Activated naive CD8-positive, alpha-beta T cell treated with anti-CD3 and anti-CD28 coated beads, Interleukin-2, amount 50 U/mL, for 24 hours (primary cell): ENCODE measurements at regions not wholly inside any gene's neighbourhood (a gene's known extent, or its start where the extent isn't known, plus 50 kb on each side); places are given as distances from the start of the nearest gene placed in this dataset.
"Not testable (repeated sequence)": the region's sequence is repeated elsewhere in the genome, so short reads cannot be mapped to it uniquely, and the experiment has no call there.

Experiments
- ATAC-seq: fragments of 150-1000 bp; cut with Tn5 transposase; one replicate; pipeline ENCODE4 v1.10.0; 2021
- DNase-seq: peaks from one replicate; pipeline ENCODE4 v3.0.0; 2021
- H3K27ac Mint-ChIP-seq: one replicate; pipeline ENCODE4 v1.8.0; 2021; ENCODE audit warnings: mild to moderate bottlenecking, mixed read lengths
- H3K27me3 Mint-ChIP-seq: one replicate; pipeline ENCODE4 v1.8.0; 2021; ENCODE audit warnings: mixed read lengths
- H3K36me3 Mint-ChIP-seq: one replicate; pipeline ENCODE4 v1.8.0; 2021; ENCODE audit warnings: low read depth, mixed read lengths
- H3K4me1 Mint-ChIP-seq: one replicate; pipeline ENCODE4 v1.8.0; 2021; ENCODE audit warnings: mixed read lengths
- H3K4me3 Mint-ChIP-seq: one replicate; pipeline ENCODE4 v1.8.0; 2021; ENCODE audit warnings: mild to moderate bottlenecking, moderate library complexity, mixed read lengths
- H3K9me3 Mint-ChIP-seq: one replicate; pipeline ENCODE4 v1.8.0; 2021; ENCODE audit warnings: mixed read lengths

DNA sequence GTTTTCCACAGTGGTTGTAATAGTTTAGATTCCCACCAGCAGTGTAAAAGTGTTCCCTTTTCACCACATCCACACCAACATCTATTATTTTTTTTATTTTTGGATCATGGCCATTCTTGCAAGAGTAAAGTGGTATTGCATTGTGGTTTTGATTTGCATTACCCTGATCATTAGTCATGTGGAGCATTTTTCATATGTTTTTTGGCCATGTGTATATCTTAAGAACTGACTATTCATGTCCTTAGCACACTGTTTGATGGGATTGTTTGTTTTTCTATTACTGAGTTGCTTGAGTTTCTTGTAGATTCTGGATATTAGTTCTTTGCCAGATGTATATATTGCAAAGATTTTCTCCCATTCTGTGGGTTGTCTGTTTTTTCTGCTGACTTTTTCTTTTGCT is 820.1 kb downstream of the TENT5A start:
- DNase-seq (no peak), ATAC-seq (no peak)
- no peak overlapping the region for H3K4me3 Mint-ChIP-seq
- H3K36me3 Mint-ChIP-seq = no peaks in the 10 kb centered on the region
- H3K27me3 Mint-ChIP-seq = no peaks in the 10 kb centered on the region
- peaks cover 6% of the 10 kb centered on the region for H3K9me3 Mint-ChIP-seq
- H3K27ac Mint-ChIP-seq = no peak overlapping the region
- no peaks in the 10 kb centered on the region for H3K4me1 Mint-ChIP-seq

DNA sequence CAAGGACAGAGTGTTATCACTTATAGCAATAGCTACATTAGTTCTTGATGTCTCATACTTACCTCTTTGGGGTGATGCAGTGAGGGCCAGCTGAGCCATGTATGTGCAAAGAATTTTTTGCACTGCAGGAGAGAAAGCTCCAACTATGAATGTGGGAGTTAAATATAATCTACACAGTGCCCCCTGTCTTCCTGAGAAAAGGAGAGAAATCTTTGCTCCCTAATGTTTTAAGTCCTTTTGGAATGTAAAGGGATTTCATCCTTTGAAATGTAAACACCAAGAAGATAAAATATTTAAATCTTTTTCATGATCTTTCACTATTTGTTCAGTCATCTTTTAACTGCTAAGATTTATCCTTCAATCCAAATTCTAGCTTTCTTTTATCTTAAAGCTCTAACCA is 822.1 kb downstream of the TENT5A start:
- H3K4me3 Mint-ChIP-seq = no peak overlapping the region
- DNase-seq (no peak), ATAC-seq (no peak)
- H3K27me3 Mint-ChIP-seq = no peaks in the 10 kb centered on the region
- H3K4me1 Mint-ChIP-seq = no peaks in the 10 kb centered on the region
- no peak overlapping the region for H3K27ac Mint-ChIP-seq
- no peaks in the 10 kb centered on the region for H3K36me3 Mint-ChIP-seq
- H3K9me3 Mint-ChIP-seq = peaks cover 13% of the 10 kb centered on the region

DNA sequence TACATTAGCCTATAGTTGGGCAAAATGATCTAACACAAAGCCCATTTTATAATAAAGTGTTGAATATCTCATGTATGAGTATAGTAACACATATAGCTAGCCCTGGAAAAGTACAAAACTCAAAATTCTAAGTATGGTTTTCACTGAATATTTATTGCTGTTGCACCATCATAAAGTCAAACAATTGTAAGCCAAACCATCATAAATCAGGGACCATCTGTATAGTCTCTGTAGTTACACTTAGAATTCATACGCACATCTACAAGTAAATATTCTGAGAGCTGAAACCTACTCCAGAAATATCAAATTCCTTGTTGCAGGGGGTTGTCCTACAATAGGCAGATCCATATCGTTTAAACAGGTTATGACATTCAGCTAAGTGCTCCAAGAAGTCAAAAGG is 817.3 kb downstream of the BCKDHB start:
- DNase-seq = no peak
- no peak overlapping the region for H3K4me3 Mint-ChIP-seq
- H3K27me3 Mint-ChIP-seq = no peaks in the 10 kb centered on the region
- H3K36me3 Mint-ChIP-seq = no peaks in the 10 kb centered on the region
- no peak for ATAC-seq
- no peak overlapping the region for H3K27ac Mint-ChIP-seq
- no peaks in the 10 kb centered on the region for H3K4me1 Mint-ChIP-seq
- peaks cover 7% of the 10 kb centered on the region for H3K9me3 Mint-ChIP-seq

DNA sequence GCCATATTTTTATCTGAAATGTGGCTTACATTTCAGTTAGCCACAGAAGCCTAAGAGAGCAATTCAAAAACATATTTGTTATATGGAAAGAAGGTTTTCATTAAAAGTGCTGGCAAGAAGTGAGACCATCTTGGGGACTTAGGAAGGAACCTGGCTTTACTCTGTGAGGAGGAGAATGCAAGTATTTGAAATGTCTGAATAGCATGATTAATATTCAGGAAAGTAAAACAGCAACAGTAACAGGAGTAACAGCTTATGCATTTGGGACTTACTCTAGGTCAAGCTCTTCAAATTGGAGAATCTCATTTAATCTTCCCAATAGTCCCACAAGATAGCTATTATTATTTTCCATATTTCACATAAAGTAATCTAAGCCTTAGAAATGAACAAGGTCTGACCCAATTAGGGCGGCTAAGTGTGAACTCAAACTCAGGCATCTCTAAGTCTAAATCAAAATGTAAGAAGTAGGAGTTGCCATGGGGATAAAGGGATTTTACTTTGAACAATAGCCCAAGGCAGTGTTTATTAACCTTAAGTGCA is 816.5 kb downstream of the BCKDHB start:
- H3K36me3 Mint-ChIP-seq = no peaks in the 10 kb centered on the region
- H3K27ac Mint-ChIP-seq = no peak overlapping the region
- H3K4me1 Mint-ChIP-seq = no peaks in the 10 kb centered on the region
- DNase-seq (no peak), ATAC-seq (no peak)
- no peak overlapping the region for H3K4me3 Mint-ChIP-seq
- peaks cover 7% of the 10 kb centered on the region for H3K9me3 Mint-ChIP-seq
- H3K27me3 Mint-ChIP-seq = no peaks in the 10 kb centered on the region

DNA sequence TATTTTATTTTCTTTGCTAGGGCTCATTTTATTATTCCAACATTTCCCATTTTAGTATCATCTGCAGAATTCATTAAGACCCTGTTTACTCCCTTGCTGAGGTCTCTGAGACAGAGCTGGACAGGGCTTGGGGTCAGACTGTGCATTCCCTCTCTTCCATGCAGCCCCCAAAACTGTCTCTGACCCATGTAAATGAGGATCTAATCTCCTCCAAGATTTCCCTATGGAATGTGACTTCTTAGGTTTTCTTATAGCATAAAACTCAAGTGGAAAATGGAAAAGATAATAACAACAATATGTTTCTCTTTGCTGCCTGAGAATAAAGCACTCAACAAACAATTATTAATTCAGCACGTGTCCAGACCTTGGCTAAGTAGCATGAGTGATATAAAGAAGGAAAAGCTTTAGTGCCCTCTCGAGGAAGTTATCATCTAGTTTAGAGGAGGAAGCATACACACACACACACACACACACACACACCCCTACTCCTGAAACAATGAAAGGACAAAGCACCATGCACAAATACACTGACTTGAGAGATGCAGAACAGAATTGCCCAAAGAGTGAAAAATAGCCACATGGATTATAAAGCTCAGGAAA is 815.5 kb downstream of the BCKDHB start:
- H3K9me3 Mint-ChIP-seq = peaks cover 7% of the 10 kb centered on the region
- no peak for ATAC-seq

DNA sequence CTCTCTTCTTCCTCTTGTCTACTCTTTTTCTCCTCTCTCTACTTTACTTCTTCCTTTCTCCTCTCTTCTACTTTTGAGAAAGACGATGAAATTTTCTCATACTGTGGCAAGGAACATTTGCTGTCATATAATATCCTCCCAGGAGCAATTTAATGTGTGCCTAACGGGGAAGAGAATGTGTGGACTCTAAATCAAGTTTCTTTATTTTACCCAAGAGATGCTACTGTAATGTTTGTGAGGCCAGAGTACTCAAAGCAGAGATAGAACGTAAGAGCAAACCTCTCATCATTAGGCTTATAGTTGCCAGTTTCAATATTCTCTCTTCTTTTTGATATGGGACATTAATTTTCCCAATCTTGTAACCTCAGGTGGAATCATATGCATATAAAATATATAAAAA is 801.4 kb downstream of the BCKDHB start:
- Mint-ChIP-seq H3K4me3 (no peak overlapping the region), H3K27me3 (no peaks in the 10 kb centered on the region), H3K27ac (no peak overlapping the region), H3K9me3 (no peaks in the 10 kb centered on the region), H3K4me1 (no peaks in the 10 kb centered on the region), H3K36me3 (no peaks in the 10 kb centered on the region)
- DNase-seq (no peak), ATAC-seq (no peak)

More for the DNA sequence above, 815.5 kb downstream of the BCKDHB start:
- Mint-ChIP-seq H3K4me3 (no peak overlapping the region), H3K4me1 (no peaks in the 10 kb centered on the region), H3K27me3 (no peaks in the 10 kb centered on the region), H3K36me3 (no peaks in the 10 kb centered on the region), H3K27ac (no peak overlapping the region)
- DNase-seq = no peak

DNA sequence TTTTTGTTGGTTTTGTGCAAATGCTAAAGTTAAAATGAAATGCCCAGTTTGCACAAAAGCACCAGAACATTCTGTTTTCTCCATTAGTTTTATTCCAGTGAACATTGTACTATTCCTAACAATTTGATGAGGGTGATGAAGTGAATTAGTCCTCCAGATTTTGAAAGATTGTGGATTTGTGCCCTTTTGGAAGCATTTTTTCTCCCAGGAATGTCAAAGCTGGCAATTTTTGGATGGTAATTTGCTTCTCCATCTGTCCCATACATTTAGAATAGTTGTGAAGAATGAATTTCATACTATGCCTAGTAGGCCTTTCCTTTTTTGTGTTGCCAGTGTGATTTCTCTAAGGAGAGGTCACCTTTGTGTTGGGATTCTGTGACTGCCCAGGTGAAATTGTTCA is 797.2 kb downstream of the BCKDHB start:
- no peaks in the 10 kb centered on the region for H3K27me3 Mint-ChIP-seq
- H3K4me3 Mint-ChIP-seq = no peak overlapping the region
- no peaks in the 10 kb centered on the region for H3K4me1 Mint-ChIP-seq
- ATAC-seq (no peak), DNase-seq (no peak)
- peaks cover 8% of the 10 kb centered on the region for H3K9me3 Mint-ChIP-seq
- H3K27ac Mint-ChIP-seq = no peak overlapping the region
- no peaks in the 10 kb centered on the region for H3K36me3 Mint-ChIP-seq

DNA sequence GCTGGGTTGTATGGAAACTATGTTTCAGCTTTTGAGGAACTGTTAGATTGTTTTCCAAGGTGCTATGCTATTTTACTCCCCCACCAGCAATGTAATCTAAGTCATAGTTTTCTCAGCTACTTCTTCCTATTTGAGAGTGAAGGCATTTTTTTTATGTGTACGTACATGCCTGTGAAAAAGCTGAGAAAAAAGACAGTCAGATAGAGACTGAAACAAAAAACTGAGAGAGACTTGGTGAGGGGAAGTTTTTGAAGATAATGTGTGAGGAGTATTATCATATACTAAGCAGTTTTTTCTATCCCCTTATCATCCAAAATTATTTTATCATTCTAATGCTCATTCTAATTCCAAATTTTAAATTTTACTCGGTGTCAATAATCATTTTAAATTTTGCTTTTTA is 780.0 kb downstream of the BCKDHB start:
- Mint-ChIP-seq H3K27ac (no peak overlapping the region), H3K27me3 (no peaks in the 10 kb centered on the region), H3K36me3 (no peaks in the 10 kb centered on the region), H3K4me1 (no peaks in the 10 kb centered on the region), H3K9me3 (peaks cover 5% of the 10 kb centered on the region), H3K4me3 (no peak overlapping the region)
- ATAC-seq (no peak), DNase-seq (no peak)

DNA sequence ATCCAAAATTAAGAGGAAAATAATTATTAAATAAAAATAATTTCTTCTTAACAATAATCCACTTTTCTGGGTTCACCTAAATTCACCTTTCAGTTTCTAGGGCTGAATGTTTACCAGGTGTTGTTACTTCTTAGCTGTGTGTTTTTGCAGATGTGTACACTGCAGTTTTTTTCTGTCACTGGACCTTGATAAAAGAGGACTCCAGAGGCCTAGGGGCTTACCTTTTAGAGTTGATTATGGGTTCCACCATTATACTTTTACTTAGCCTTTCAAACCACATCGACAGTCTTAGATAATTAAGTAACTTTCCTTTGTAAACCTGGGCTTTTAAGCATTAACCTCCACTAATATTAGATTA is 766.5 kb downstream of the BCKDHB start:
- Mint-ChIP-seq H3K27me3 (no peaks in the 10 kb centered on the region), H3K4me1 (no peaks in the 10 kb centered on the region), H3K9me3 (peaks cover 16% of the 10 kb centered on the region), H3K36me3 (no peaks in the 10 kb centered on the region), H3K4me3 (no peak overlapping the region), H3K27ac (no peak overlapping the region)
- ATAC-seq (no peak), DNase-seq (no peak)

DNA sequence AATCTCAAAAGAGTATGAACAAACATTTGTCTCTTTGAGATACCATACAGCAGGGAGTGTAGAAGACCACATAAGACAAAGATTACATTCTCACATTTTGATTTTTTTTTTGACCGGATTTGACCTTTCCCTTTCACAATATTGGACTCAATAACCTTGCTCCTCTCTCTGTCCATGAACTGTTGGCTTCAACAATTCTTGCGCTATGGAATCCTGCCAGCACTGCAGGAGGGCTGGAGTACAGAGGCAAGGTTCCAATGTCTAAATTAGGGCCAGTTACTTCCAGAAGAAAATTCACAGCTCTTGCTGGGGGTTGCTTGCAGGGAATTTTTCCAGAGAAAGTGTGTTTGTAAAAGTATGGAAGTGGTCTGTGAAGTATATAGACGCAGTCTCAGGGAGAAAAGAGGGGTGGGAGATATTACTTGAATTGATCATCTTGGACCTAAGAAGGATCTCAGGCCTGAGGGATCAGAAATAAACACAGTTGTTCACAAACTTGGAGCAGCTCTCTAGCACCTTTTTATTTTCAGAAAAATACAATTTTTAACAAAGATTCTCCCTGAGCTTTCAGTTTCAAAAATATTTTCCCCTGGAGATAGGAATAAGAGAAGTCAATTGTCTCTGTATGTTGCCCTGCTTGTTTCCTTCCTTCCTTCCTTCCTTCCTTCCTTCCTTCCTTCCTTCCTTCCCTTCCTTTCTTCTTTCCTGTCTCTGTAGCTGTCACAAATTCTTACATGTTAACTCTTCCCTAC is 765.9 kb downstream of the BCKDHB start:
- Mint-ChIP-seq H3K9me3 (peaks cover 20% of the 10 kb centered on the region), H3K4me3 (no peak overlapping the region), H3K27me3 (no peaks in the 10 kb centered on the region), H3K4me1 (no peaks in the 10 kb centered on the region), H3K27ac (no peak overlapping the region), H3K36me3 (no peaks in the 10 kb centered on the region)
- ATAC-seq (no peak), DNase-seq (no peak)

DNA sequence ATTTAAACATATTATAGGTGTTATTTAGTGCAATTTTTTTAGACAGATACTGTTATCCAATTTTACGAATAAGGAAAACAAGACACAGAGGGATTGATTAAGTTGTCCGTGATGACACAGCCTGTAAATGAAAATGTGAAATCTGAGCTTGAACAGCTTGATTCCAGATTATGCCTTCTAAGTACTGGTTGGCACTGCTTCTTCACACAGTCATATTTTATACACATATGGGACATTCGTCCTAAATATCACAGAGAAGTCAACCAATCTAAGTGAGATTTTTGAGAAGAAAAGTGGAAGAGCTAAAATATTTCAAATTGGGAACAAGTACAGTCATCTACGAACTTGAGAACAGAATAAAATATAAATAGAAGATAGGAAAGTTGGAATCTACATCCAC is 756.3 kb downstream of the BCKDHB start:
- H3K36me3 Mint-ChIP-seq = no peaks in the 10 kb centered on the region
- peaks cover 6% of the 10 kb centered on the region for H3K9me3 Mint-ChIP-seq
- H3K4me3 Mint-ChIP-seq = no peak overlapping the region
- ATAC-seq (no peak), DNase-seq (no peak)
- no peaks in the 10 kb centered on the region for H3K27me3 Mint-ChIP-seq
- no peak overlapping the region for H3K27ac Mint-ChIP-seq
- H3K4me1 Mint-ChIP-seq = no peaks in the 10 kb centered on the region

DNA sequence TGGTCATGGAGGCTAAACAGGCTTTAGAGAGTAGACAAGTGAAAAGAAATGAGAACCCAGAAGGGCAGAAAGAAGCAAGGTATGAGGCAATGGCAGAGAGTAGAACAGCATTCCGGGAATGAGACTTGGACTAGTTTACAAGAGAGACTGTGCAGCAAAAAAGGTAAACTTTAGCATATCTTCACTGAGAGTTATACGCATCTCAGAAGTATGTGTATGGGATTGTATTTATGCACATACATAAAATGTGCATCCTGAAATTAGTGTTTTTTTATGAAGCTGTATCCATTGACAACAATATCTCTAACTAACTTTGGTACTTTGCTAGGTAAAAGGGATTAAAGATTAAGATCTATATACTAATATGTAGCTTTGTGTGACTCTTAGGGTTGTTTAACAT is 753.6 kb downstream of the BCKDHB start:
- Mint-ChIP-seq H3K4me1 (no peaks in the 10 kb centered on the region), H3K27ac (no peak overlapping the region), H3K4me3 (no peak overlapping the region), H3K36me3 (no peaks in the 10 kb centered on the region), H3K9me3 (peaks cover 13% of the 10 kb centered on the region), H3K27me3 (no peaks in the 10 kb centered on the region)
- DNase-seq (no peak), ATAC-seq (no peak)

DNA sequence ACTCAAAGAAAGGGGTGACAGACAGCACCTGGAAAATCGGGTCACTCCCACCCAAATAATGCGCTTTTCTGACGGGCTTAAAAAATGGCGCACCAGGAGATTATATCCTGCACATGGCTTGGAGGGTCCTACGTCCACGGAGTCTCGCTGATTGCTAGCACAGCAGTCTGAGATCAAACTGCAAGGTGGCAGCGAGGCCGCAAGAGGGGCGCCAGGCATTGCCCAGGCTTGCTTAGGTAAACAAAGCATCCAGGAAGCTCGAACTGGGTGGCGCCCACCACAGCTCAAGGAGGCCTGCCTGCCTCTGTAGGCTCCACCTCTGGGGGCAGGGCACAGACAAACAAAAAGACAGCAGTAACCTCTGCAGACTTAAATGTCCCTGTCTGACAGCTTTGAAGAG is 741.5 kb downstream of the BCKDHB start:
- not testable (repeated sequence) for H3K27me3 Mint-ChIP-seq, DNase-seq, H3K4me3 Mint-ChIP-seq, H3K36me3 Mint-ChIP-seq, H3K27ac Mint-ChIP-seq, ATAC-seq, H3K4me1 Mint-ChIP-seq
- peaks cover 30% of the 10 kb centered on the region for H3K9me3 Mint-ChIP-seq

DNA sequence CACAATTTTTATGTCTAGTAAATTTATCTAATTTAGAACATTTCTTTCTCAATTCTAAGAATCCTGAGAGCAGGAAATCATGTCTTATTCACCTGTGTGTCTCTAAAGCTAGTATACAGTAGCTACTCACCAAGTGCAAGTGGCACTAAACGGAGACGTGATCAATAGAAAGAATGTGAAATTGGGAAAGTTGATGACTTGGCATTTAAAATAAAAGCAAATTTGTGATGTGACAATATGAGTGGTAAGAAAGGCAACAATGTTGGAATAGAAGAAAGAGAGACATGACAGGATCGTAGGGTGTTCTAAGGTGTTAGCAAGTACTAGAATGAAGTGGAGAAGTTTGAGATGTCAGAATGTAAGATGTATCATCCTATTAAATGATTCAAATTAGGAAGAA is 725.9 kb downstream of the BCKDHB start:
- no peaks in the 10 kb centered on the region for H3K36me3 Mint-ChIP-seq
- no peaks in the 10 kb centered on the region for H3K27me3 Mint-ChIP-seq
- DNase-seq (no peak), ATAC-seq (no peak)
- no peaks in the 10 kb centered on the region for H3K4me1 Mint-ChIP-seq
- peaks cover 4% of the 10 kb centered on the region for H3K9me3 Mint-ChIP-seq
- H3K27ac Mint-ChIP-seq = no peak overlapping the region
- no peak overlapping the region for H3K4me3 Mint-ChIP-seq

DNA sequence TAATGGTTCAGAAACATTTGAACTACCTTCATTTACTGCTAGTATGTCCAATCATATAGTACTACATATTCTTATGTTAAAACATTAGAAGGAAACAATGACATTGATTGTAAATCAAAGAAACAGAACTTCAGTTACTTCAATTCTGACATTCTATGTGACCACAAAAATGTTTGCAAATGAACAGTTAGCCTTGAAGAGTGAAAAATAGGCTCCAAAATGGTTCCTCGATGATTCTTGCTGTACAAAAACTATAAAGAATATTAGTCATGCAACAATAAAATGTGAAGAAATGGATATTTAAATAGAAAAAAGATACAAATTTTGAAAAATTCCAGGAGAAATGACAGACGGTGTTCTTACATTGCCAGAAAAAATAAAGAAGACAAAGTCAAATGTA is 686.9 kb downstream of the BCKDHB start:
- H3K4me1 Mint-ChIP-seq = no peaks in the 10 kb centered on the region
- H3K4me3 Mint-ChIP-seq = no peak overlapping the region
- no peak for DNase-seq
- H3K27ac Mint-ChIP-seq = no peak overlapping the region
- no peaks in the 10 kb centered on the region for H3K9me3 Mint-ChIP-seq
- no peak for ATAC-seq
- H3K36me3 Mint-ChIP-seq = no peaks in the 10 kb centered on the region
- no peaks in the 10 kb centered on the region for H3K27me3 Mint-ChIP-seq
